Gastroesophageal sphincter (tissue), 4 donors: ENCODE measurements at regions not wholly inside any gene's neighbourhood (a gene's known extent, or its start where the extent isn't known, plus 50 kb on each side); places are given as distances from the start of the nearest gene placed in this dataset.

ENCODE experiments used
- ATAC-seq: fragments of 150-250 bp; one replicate; pipeline ENCODE4 v1.9.1; 2016; ENCODE audit warnings: mild to moderate bottlenecking, moderate library complexity
- H3K27ac ChIP-seq, 4 donors: fragments of 200-600 bp; sonication (generic) in 3 of 4; 1 replicate in 3 of 4; 2 replicates in 1 of 4; pipeline ENCODE4 v1.5.1; 2016 to 2019
- H3K27me3 ChIP-seq: fragments of 200-600 bp; sonication (generic); one replicate; pipeline ENCODE4 v1.5.1; 2019
- H3K36me3 ChIP-seq, 2 donors: fragments of 200-600 bp; sonication (generic); one replicate each; pipeline ENCODE4 v1.5.1; 2019; ENCODE audit warnings: control low read depth in 1 of 2
- H3K4me1 ChIP-seq, 3 donors: fragments of 200-600 bp; sonication (generic); 1 replicate in 2 of 3; 2 replicates in 1 of 3; pipeline ENCODE4 v1.5.1; 2016 to 2019; ENCODE audit warnings: control low read depth in 2 of 3
- H3K4me3 ChIP-seq, 2 donors: fragments of 200-600 bp; sonication (generic); one replicate each; pipeline ENCODE4 v1.5.1; 2019; ENCODE audit warnings: mild to moderate bottlenecking in 1 of 2, moderate library complexity in 1 of 2
- H3K9me3 ChIP-seq, 3 donors: fragments of 200-600 bp; sonication (generic); one replicate each; pipeline ENCODE4 v1.5.1; 2017 to 2019; ENCODE audit warnings: control low read depth in 2 of 3
- CTCF ChIP-seq, 4 experiments: fragments of 200-600 bp in 2 of 4; fragments of 450-650 bp in 2 of 4; sonication (generic) in 1 of 4; IDR thresholded peaks; one replicate each; pipeline ENCODE4 v1.5.1; 2017 to 2019; ENCODE audit warnings: antibody characterized with exemption in 4 of 4, mild to moderate bottlenecking in 2 of 4, moderate library complexity in 2 of 4
- EP300 ChIP-seq: sonication (generic); formaldehyde crosslinking; IDR thresholded peaks from one replicate; pipeline ENCODE4 v1.6.1; 2017; ENCODE audit warnings: antibody characterized with exemption, mild to moderate bottlenecking
- POLR2A ChIP-seq, 2 donors: fragments of 450-650 bp; IDR thresholded peaks; one replicate each; pipeline ENCODE4 v1.6.1; 2017; ENCODE audit warnings: antibody characterized with exemption in 2 of 2, mild to moderate bottlenecking in 2 of 2, moderate library complexity in 1 of 2
- POLR2AphosphoS5 ChIP-seq: sonication (generic); formaldehyde crosslinking; IDR thresholded peaks from one replicate; pipeline ENCODE4 v1.6.1; 2017; ENCODE audit warnings: antibody characterized with exemption
- WGBS, 2 donors: methylation state at CpG; one replicate each; pipeline ENCODE4 v1.1.5; 2018; ENCODE audit warnings: low coverage in 1 of 2; 5-methylcytosine and 5-hydroxymethylcytosine counted together

- ATAC-seq: no peak
- WGBS, 2 donors: 71 to 73% methylated on average over 1 of the region's 1 CpG
- TF ChIP-seq POLR2A (IDR thresholded peaks at IDR 0.05) (no peak), CTCF (IDR thresholded peaks at IDR 0.05) (no peak), POLR2AphosphoS5 (no peak), EP300 (no peak)
- H3K27me3 ChIP-seq: no peaks in the 10 kb centered on the region
- H3K4me1 ChIP-seq: no peaks in the 10 kb centered on the region
- no peak overlapping the region for H3K4me3 ChIP-seq
- H3K27ac ChIP-seq: no peak overlapping the region
- no peaks in the 10 kb centered on the region for H3K9me3 ChIP-seq
- no peaks in the 10 kb centered on the region for H3K36me3 ChIP-seq
Observed at GRCh38 chr18:41737218-41737617, 217.8 kb upstream of the PIK3C3 start.

GRCh38 chr18:41734917-41735316, 220.1 kb upstream of the PIK3C3 start:
- Histone ChIP-seq H3K9me3 (no peaks in the 10 kb centered on the region), H3K27ac (no peak overlapping the region), H3K4me3 (no peak overlapping the region), H3K36me3 (no peaks in the 10 kb centered on the region), H3K4me1 (no peaks in the 10 kb centered on the region), H3K27me3 (no peaks in the 10 kb centered on the region)
- no peak for TF ChIP-seq POLR2A (IDR thresholded peaks at IDR 0.05)
- TF ChIP-seq POLR2AphosphoS5: no peak
- no peak for TF ChIP-seq CTCF (IDR thresholded peaks at IDR 0.05)
- no peak for TF ChIP-seq EP300
- ATAC-seq: no peak
- 83% methylated on average over 1 of the region's 1 CpG; no CpG with 5 or more reads in 1 of the 2 donors for WGBS, 2 donors

GRCh38 chr18:41732356-41732755, 222.7 kb upstream of the PIK3C3 start:
- Histone ChIP-seq H3K27me3 (no peaks in the 10 kb centered on the region), H3K27ac (no peak overlapping the region), H3K36me3 (no peaks in the 10 kb centered on the region), H3K4me1 (no peaks in the 10 kb centered on the region), H3K9me3 (no peaks in the 10 kb centered on the region), H3K4me3 (no peak overlapping the region)
- ATAC-seq: no peak
- 61 to 85% methylated on average over 2 of the region's 2 CpGs for WGBS, 2 donors
- TF ChIP-seq POLR2A (IDR thresholded peaks at IDR 0.05) (no peak), POLR2AphosphoS5 (no peak), CTCF (IDR thresholded peaks at IDR 0.05) (no peak), EP300 (no peak)

- 42 to 69% methylated on average over 1 of the region's 1 CpG for WGBS, 2 donors
- TF ChIP-seq POLR2A (IDR thresholded peaks at IDR 0.05): no peak
- no peak for TF ChIP-seq EP300
- TF ChIP-seq POLR2AphosphoS5: no peak
- no peak for TF ChIP-seq CTCF (IDR thresholded peaks at IDR 0.05)
- ATAC-seq: no peak
- Histone ChIP-seq H3K27ac (no peak overlapping the region), H3K4me3 (no peak overlapping the region), H3K9me3 (no peaks in the 10 kb centered on the region), H3K4me1 (no peaks in the 10 kb centered on the region), H3K27me3 (no peaks in the 10 kb centered on the region), H3K36me3 (no peaks in the 10 kb centered on the region)
Observed at GRCh38 chr18:41731884-41732283, 223.2 kb upstream of the PIK3C3 start.

- H3K9me3 ChIP-seq: no peaks in the 10 kb centered on the region
- no peak overlapping the region for H3K4me3 ChIP-seq
- no peaks in the 10 kb centered on the region for H3K36me3 ChIP-seq
- no peak for ATAC-seq
- TF ChIP-seq POLR2AphosphoS5 (no peak), EP300 (no peak), POLR2A (IDR thresholded peaks at IDR 0.05) (no peak), CTCF (IDR thresholded peaks at IDR 0.05) (no peak)
- no peak overlapping the region for H3K27ac ChIP-seq
- H3K27me3 ChIP-seq: no peaks in the 10 kb centered on the region
- no peaks in the 10 kb centered on the region for H3K4me1 ChIP-seq
- WGBS, 2 donors: 74 to 88% methylated on average over 4 to 6 of the region's 6 CpGs
Observed at GRCh38 chr18:41724195-41724594, 230.8 kb upstream of the PIK3C3 start.
